ENCODE measurements at regions not wholly inside any gene's neighbourhood (a gene's known extent, or its start where the extent isn't known, plus 50 kb on each side); places are given as distances from the start of the nearest gene placed in this dataset.
"Not testable (repeated sequence)": the region's sequence is repeated elsewhere in the genome, so short reads cannot be mapped to it uniquely, and the experiment has no call there.

DNA sequence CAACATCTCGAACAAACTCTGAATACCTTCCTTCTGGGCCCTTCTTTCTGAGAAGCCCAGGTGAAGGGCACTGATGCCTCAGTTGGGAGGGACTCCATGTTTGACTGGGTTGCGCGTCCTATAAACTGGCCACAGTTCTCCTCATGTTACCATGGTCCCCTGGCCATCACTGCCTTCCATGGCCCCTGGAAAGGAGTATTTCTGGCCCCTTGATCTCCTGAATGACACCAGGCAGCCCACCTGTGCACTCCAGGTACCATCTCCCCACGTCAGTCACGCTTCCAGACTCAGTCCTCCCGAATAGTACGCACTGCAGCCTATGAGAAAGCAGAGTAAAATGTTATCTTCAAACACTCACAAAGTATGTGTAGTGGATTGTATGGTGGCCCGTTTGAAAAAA is 73.9 kb downstream of the ACKR3 start:
- no peak for TF ChIP-seq POLR2A (IDR thresholded peaks at IDR 0.05; ENCODE audit: low read length)
- no peak for TF ChIP-seq GATA1 (IDR thresholded peaks at IDR 0.05; ENCODE audit: low read depth, low read length)
- DNase-seq: no peak

- no peak for DNase-seq
- TF ChIP-seq POLR2A (IDR thresholded peaks at IDR 0.05; ENCODE audit: low read length) (no peak), GATA1 (IDR thresholded peaks at IDR 0.05; ENCODE audit: low read depth, low read length) (no peak)
These were observed 74.4 kb downstream of the ACKR3 start for GRCh38 chr2:236644067-236644466.

DNA sequence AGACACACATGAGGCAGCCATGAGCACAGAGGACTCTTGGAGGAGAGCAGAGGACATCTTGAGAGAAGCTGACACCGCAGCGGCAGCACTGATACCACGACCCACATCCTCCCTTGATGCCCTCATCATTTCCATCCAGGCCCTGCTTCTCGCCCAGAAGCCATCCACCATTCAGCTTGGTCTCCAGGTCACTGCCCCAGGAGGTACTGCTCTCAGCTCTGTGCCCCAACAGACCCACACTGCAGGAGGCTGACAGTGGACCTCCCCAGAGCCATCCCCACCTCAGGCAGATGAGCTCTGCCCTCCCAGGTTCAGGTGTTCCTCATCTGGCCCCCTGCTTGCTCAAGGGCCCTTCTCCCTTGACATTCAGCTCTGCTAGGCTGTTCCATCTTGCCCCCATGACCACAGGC is 74.9 kb downstream of the ACKR3 start:
- no peak for TF ChIP-seq GATA1 (IDR thresholded peaks at IDR 0.05; ENCODE audit: low read depth, low read length)
- no peak for TF ChIP-seq POLR2A (IDR thresholded peaks at IDR 0.05; ENCODE audit: low read length)
- DNase-seq: no peak

- not testable (repeated sequence) for DNase-seq
These were observed 75.5 kb downstream of the ACKR3 start for GRCh38 chr2:236645141-236645540.

- TF ChIP-seq GATA1 (IDR thresholded peaks at IDR 0.05; ENCODE audit: low read depth, low read length): no peak
- no peak for TF ChIP-seq POLR2A (IDR thresholded peaks at IDR 0.05; ENCODE audit: low read length)
- DNase-seq: no peak
These were observed 76.8 kb downstream of the ACKR3 start for GRCh38 chr2:236646441-236646840.

GRCh38 chr2:236646871-236647270 is 77.2 kb downstream of the ACKR3 start:
- no peak for DNase-seq
- TF ChIP-seq GATA1 (IDR thresholded peaks at IDR 0.05; ENCODE audit: low read depth, low read length) (no peak), POLR2A (IDR thresholded peaks at IDR 0.05; ENCODE audit: low read length) (no peak)

DNA sequence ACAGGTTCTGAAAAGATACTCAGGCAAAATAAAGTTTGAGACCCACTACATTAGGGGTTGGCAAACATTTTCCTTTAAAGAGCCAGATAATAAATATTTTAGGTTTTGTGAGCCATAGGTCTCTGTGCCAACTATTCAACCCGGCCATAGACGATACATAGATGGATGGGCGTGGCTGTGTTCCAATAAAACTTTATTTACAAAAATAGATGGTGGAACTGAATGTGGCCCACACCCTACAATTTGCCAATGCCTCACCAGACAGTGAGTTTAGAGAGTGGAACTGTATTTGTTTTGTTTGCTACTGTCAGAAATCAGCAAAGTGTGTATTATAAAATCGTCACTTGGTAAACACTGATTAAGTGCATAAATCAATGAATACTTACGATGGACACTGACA is 78.0 kb downstream of the ACKR3 start:
- DNase-seq: no peak
- no peak for TF ChIP-seq GATA1 (IDR thresholded peaks at IDR 0.05; ENCODE audit: low read depth, low read length)
- TF ChIP-seq POLR2A (IDR thresholded peaks at IDR 0.05; ENCODE audit: low read length): no peak

DNA sequence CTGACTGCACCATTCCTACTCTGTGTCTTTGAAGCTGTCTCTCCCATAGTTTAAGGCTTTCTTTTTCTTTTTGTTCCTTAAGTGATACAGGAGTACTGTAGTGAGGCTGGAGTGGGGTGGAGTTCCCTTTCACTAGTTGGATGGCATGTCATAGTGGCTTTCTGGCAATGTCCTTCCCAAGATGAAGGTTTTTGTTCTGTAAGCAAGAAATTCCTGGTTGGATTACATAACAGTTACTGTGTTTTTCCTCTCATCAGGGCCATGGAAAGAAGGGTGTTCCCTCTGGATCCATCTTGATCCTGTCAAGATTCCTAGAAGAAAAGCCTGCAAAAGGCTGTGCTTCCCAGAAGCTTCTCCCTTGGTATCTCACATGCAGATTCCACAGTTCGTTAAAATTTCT is 84.2 kb downstream of the ACKR3 start:
- no peak for DNase-seq
- TF ChIP-seq GATA1 (IDR thresholded peaks at IDR 0.05; ENCODE audit: low read depth, low read length) (no peak), POLR2A (IDR thresholded peaks at IDR 0.05; ENCODE audit: low read length) (no peak)

DNA sequence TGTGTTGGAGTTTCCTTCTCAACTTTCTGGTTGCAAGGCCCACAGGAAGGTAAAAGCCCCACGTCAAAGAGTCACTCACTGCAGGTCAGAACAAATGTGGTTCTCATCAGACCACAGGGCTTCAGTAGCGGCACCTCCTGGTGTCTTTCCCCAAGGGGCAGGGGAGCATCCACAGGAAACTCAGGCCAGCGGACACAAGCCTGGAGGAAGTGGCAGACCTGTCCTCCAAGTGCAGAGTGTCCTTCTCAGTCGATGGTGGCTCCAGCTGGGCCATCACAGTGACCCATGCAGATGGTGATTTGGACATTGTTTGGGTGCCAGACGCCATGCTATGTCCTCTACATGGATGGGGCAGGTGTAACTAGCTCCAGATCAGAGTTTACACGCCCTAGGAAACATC is 84.9 kb downstream of the ACKR3 start:
- TF ChIP-seq GATA1 (IDR thresholded peaks at IDR 0.05; ENCODE audit: low read depth, low read length) (no peak), POLR2A (IDR thresholded peaks at IDR 0.05; ENCODE audit: low read length) (no peak)
- DNase-seq: no peak

DNA sequence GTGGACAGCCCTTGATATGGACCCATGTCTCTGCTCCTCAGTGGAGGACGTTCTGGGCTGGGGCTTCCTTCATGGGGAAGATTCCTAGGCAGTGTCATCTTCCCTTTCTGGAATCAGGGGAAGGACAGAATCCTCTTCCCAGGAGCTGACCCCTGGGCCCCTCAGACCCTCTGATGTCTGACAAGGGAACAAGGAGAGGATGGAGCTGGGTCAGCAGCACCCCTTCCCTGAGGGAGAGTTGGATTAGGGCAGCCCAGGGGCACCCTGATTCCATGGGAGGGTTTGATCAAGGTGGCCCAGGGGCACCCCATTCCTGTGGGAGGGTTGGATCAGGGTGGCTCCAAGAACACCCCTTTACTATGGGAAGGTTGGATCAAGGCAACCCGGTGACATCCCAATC is 86.5 kb downstream of the ACKR3 start:
- no peak for TF ChIP-seq GATA1 (IDR thresholded peaks at IDR 0.05; ENCODE audit: low read depth, low read length)
- TF ChIP-seq POLR2A (IDR thresholded peaks at IDR 0.05; ENCODE audit: low read length): no peak

GRCh38 chr2:236656721-236657120 is 87.1 kb downstream of the ACKR3 start:
- DNase-seq: no peak
- TF ChIP-seq GATA1 (IDR thresholded peaks at IDR 0.05; ENCODE audit: low read depth, low read length): no peak
- TF ChIP-seq POLR2A (IDR thresholded peaks at IDR 0.05; ENCODE audit: low read length): no peak

More for the DNA sequence above, 86.5 kb downstream of the ACKR3 start:
- DNase-seq: no peak

DNA sequence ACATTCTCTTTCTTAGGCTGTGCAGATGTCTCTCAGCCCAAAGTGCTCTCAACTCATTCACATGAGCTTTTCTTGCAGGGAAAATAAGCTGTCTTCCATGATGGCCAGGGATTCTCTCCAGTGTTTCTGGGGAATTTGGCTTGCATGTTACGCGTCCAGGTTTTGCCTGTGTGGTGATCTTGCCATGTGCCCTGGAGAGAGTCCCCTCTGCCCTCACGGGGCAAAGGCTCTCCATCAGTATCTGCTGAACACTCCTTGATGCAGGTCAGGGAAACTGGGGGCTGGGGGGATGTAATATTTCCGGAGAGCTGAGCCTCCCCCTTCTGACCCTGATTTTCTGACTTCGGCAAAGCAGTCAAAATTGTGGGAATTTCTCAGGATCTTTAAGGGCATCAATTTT is 87.6 kb downstream of the ACKR3 start:
- no peak for DNase-seq
- TF ChIP-seq GATA1 (IDR thresholded peaks at IDR 0.05; ENCODE audit: low read depth, low read length) (no peak), POLR2A (IDR thresholded peaks at IDR 0.05; ENCODE audit: low read length) (no peak)

- DNase-seq: no peak
- TF ChIP-seq GATA1 (IDR thresholded peaks at IDR 0.05; ENCODE audit: low read depth, low read length) (no peak), POLR2A (IDR thresholded peaks at IDR 0.05; ENCODE audit: low read length) (no peak)
These were observed 88.2 kb downstream of the ACKR3 start for GRCh38 chr2:236657801-236658200.

DNA sequence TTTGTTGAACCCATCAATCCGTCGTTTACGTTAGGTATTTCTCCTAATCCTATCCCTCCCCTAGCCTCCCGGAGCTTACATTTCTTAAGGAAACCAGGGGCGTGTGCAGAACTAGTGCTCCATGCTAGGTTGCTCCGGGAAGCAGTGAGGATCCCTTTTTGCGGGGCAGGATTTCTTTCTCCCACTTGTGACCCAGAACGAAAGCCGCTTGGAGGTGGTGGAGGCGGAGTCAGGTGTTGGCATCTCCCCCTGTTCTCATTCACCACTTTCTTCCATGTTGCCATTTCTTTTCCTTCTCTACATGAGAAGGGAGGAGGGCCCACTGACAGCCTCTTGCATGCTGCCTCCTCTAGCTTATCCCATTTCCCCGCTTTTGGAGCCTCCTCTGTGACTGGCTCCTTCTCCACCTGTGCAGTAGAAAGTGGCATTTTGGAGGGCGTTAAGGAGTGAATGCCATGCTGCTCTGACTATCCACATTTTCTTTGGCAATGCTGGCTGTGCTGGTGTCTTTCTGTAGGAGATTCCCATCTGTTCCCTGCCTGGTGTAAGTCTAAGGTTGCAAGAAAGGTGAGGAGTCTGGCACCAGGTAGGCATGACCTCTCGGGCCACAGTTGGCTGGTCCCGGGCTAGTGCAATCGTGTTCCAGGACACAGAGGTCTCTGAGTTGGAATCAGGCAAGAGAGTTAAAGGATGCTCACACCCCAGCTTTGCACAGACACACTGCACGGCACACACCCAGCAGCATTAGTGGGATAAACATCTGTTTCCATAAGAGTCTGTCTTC is 89.5 kb downstream of the ACKR3 start:
- DNase-seq: no peak
- TF ChIP-seq GATA1 (IDR thresholded peaks at IDR 0.05; ENCODE audit: low read depth, low read length) (no peak), POLR2A (IDR thresholded peaks at IDR 0.05; ENCODE audit: low read length) (no peak)

- no peak for TF ChIP-seq POLR2A (IDR thresholded peaks at IDR 0.05; ENCODE audit: low read length)
- TF ChIP-seq GATA1 (IDR thresholded peaks at IDR 0.05; ENCODE audit: low read depth, low read length): no peak
- DNase-seq: no peak
These were observed 90.1 kb downstream of the ACKR3 start for GRCh38 chr2:236659758-236660150.

Measured in erythroblast (primary cell).